ENCODE measurements at regions not wholly inside any gene's neighbourhood (a gene's known extent, or its start where the extent isn't known, plus 50 kb on each side); places are given as distances from the start of the nearest gene placed in this dataset.

DNA sequence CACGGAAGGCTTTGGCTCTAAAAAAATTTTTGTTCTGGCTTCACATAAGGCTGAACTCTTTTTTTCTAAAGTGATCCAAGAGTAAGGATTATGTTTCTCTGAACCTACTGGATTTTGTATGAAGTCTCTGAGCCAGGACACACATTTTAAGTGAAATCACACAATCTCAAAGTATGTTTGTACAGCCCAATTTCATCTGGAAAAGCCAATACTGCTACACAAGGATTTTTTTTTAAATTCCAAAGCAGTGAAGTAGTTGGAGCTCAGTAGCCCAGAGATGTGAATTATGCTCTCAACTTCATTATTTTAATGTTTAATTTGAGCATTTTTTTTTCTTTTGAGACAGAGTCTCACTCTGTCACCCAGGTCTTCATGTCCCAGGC, 243.9 kb downstream of the FAM43A start:
- FAIRE-seq (no peak), DNase-seq (ENCODE audit: insufficient read length) (no peak)
- TF ChIP-seq POLR2AphosphoS5 (IDR thresholded peaks at IDR 0.05; ENCODE audit: low read depth, low read length) (no peak), POLR2A (IDR thresholded peaks at IDR 0.05; ENCODE audit: low read depth, low read length) (no peak), TAF1 (IDR thresholded peaks at IDR 0.05; ENCODE audit: borderline replicate concordance, low read depth, low read length) (no peak)

DNA sequence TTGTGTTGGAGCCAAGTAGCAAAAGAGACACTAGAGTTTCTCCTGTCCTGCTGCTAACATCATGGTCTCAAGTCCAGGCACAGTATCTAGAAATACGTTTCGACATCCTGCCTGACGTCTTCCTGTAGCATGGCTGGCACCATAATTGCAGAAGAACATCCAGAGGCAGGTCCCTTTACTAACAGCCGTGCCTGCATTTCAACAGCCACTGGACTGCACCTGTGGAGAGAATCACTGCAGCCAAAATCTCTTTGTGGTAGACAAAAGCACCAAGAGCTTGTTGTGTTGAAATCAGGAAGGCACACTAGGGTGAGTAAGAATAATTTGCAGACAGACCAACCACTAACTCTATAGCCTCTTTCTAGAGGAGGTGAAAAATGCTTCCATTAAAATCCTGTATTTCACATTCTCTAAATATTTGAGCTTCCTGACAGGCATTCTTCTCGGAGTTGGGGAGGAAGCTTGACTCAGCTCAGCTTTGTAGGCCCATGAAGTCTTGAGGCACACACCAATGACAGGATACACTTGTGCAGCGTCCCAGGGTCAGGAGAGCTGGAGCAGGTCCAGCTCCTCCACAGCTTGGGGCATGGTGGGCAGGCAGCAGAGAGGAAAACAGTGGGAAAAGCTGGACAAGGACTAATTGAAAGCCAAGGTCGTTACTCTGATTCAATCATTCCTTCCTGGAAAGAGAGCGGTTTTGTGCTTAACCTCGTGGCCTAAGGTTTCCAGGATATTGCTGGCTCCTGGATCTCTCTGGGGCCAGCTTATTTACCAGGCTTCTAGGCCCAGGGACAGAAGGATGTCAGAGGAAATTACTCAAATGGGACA, 244.9 kb downstream of the FAM43A start:
- FAIRE-seq = no peak
- no peak for TF ChIP-seq TAF1 (IDR thresholded peaks at IDR 0.05; ENCODE audit: borderline replicate concordance, low read depth, low read length)
- TF ChIP-seq POLR2A (IDR thresholded peaks at IDR 0.05; ENCODE audit: low read depth, low read length) = no peak
- no peak for TF ChIP-seq POLR2AphosphoS5 (IDR thresholded peaks at IDR 0.05; ENCODE audit: low read depth, low read length)
- DNase-seq (ENCODE audit: insufficient read length) = no peak

DNA sequence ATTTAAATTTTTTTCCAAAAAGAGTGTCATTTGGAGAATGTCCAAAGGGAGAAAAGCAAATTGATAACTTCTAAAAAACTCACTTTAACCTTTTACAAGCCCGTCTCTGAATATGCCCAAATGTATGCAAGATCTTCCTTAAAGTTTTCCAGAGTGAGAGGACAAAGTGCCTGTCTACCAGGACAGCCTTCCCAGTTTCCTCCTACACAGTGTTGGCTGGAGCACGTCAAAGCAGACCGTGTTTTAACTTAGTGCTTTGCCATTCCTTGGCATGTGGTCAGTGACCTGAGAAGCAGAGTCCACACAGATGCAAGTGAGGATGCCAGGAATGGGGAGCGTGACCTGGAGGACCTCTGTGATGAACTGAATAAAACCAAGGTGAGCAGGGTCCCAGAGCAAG, 245.7 kb downstream of the FAM43A start:
- no peak for TF ChIP-seq POLR2A (IDR thresholded peaks at IDR 0.05; ENCODE audit: low read depth, low read length)
- no peak for TF ChIP-seq POLR2AphosphoS5 (IDR thresholded peaks at IDR 0.05; ENCODE audit: low read depth, low read length)
- no peak for TF ChIP-seq TAF1 (IDR thresholded peaks at IDR 0.05; ENCODE audit: borderline replicate concordance, low read depth, low read length)
- no peak for FAIRE-seq
- DNase-seq (ENCODE audit: insufficient read length) = no peak

DNA sequence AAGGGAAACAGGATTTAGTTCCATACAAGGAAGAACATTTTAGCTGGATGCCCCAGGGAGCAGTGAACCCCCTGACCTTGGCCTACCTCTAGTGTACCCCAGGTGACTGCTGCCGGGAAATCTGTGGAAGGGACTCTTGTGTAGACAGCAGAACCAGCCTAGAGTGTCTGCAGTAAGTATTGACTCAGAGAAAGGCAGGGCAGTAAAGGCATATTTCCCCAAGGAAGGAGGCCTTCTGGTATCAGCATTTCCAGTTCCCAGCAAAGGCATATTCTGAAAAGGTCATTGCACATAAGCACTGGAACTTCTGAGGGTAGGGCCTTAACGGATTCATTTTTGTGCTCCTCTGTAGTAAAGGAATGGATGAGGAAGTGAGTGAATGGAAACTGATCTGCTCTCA, 246.2 kb downstream of the FAM43A start:
- FAIRE-seq (no peak), DNase-seq (ENCODE audit: insufficient read length) (no peak)
- TF ChIP-seq POLR2A (IDR thresholded peaks at IDR 0.05; ENCODE audit: low read depth, low read length) = no peak
- TF ChIP-seq POLR2AphosphoS5 (IDR thresholded peaks at IDR 0.05; ENCODE audit: low read depth, low read length) = no peak
- no peak for TF ChIP-seq TAF1 (IDR thresholded peaks at IDR 0.05; ENCODE audit: borderline replicate concordance, low read depth, low read length)

DNA sequence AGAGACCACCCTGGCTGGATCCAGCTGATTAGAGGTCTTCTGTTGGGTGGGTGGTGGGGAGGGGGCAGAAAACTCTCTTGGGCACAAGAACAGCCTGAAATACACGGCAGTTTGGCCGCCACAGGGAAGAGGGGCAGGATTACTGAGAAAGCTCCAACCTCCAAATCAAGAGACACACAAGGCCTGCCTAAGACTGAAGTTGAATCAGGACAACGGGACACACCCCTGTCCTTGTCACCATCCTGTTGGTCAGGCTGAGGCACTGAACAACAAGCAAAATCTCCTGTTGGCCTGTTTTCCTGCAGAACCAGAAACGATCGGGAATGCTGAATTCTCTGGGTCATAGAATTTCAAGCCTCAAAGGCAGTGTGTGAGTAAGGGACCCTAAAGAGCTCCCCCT, 247.8 kb downstream of the FAM43A start:
- DNase-seq (ENCODE audit: insufficient read length) (no peak), FAIRE-seq (no peak)
- TF ChIP-seq POLR2AphosphoS5 (IDR thresholded peaks at IDR 0.05; ENCODE audit: low read depth, low read length) (no peak), TAF1 (IDR thresholded peaks at IDR 0.05; ENCODE audit: borderline replicate concordance, low read depth, low read length) (no peak), POLR2A (IDR thresholded peaks at IDR 0.05; ENCODE audit: low read depth, low read length) (no peak)

DNA sequence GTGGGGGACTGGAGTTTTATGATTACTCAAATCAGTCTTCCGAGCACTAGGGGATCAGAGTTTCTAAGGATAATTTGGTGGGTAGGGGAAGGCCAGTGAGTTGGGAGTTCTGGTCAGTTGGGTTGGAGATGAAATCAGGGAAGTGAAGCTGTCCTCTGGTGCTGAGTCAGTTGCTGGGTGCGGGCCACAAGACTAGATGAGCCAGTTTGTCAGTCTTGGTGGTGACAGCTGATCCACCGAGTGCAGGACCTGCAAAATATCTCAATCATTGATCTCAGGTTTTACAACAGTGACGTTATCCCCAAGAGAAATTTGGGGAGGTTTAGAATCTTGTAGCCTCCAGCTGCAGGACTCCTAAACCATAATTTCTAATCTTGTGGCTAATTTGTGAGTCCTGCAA, 249.4 kb downstream of the FAM43A start:
- no peak for TF ChIP-seq POLR2AphosphoS5 (IDR thresholded peaks at IDR 0.05; ENCODE audit: low read depth, low read length)
- TF ChIP-seq TAF1 (IDR thresholded peaks at IDR 0.05; ENCODE audit: borderline replicate concordance, low read depth, low read length) = no peak
- TF ChIP-seq POLR2A (IDR thresholded peaks at IDR 0.05; ENCODE audit: low read depth, low read length) = no peak
- FAIRE-seq = no peak
- DNase-seq (ENCODE audit: insufficient read length) = no peak

DNA sequence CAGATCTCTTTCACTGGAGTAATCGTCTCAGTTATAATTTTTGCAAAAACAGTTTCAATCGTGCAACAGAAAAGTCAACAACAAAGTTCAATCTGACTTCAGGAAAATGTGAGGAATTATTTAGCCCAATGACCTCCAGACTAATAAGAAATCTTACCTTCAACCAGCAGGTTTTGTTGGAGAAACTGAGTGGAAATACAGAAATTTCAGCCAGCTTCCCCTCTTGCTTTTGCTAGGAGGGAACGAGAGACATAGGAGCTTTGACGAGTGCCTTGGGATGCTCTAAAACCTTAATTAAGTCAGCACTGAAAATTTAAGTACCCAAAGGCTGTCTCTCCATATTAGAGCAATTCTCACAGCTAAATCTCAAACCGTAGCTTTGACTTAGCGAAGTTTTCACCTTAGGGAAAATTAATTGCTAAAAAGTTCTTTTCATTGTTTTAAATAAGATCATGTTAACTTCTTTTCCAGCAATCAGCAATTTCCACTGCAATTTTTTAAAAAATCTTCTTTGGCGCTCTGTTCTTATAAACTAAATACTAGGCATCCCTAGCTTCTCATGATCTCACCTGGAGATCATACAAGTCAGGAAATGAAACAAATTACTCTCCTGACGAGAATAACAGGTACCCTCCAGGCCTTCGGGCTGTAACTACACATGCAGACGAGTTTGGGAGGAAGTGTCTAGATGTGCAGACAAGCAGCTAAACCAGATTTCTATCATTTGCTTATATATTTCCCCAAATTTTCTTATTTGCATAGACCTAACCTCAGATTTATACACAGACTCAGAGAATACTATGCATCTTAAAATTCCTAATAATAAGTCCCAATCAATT, 250.2 kb downstream of the FAM43A start:
- DNase-seq (ENCODE audit: insufficient read length) = no peak
- no peak for FAIRE-seq
- TF ChIP-seq TAF1 (IDR thresholded peaks at IDR 0.05; ENCODE audit: borderline replicate concordance, low read depth, low read length) = no peak

DNA sequence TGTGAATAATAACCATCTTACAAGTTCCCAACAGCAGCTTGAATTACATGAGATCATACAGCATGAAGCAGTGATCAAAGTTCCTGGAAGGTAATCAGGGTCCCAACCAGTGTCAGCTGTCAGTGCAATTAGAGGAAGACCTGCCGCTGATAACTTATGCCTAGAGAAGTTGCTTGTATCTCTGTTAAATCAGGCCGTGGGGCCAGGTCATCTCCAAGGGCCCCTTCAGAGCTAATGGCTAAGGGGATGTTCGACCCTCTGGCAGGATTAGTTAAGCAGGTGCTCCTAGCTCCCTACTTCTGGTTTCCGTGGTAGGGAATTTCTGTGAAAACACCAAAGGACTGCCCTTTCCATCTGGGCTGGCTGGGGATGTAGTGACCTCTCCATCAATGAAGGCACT, 251.0 kb downstream of the FAM43A start:
- FAIRE-seq (no peak), DNase-seq (ENCODE audit: insufficient read length) (no peak)
- TF ChIP-seq POLR2A (IDR thresholded peaks at IDR 0.05; ENCODE audit: low read depth, low read length) (no peak), TAF1 (IDR thresholded peaks at IDR 0.05; ENCODE audit: borderline replicate concordance, low read depth, low read length) (no peak), POLR2AphosphoS5 (IDR thresholded peaks at IDR 0.05; ENCODE audit: low read depth, low read length) (no peak)

DNA sequence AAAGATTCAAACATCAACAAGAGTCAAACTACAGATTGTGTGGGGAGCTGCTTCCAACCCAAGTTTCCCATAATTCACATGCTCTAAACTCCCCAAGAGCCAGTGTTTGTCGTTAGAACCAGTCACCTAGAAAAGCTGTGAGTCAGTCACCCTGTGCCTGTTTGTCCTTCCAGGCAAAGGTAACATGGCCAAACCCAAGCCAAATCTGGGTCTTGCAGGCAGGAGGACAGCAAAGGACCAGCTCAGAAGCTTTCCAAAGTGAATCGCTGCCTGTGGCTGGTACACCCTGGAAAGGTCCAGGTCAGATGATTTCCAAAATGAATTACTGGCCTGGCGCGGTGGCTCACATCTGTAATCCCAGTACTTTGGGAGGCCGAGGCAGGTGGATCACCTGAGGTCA, 251.5 kb downstream of the FAM43A start:
- DNase-seq (ENCODE audit: insufficient read length) (no peak), FAIRE-seq (no peak)
- no peak for TF ChIP-seq POLR2AphosphoS5 (IDR thresholded peaks at IDR 0.05; ENCODE audit: low read depth, low read length)
- TF ChIP-seq TAF1 (IDR thresholded peaks at IDR 0.05; ENCODE audit: borderline replicate concordance, low read depth, low read length) = no peak
- no peak for TF ChIP-seq POLR2A (IDR thresholded peaks at IDR 0.05; ENCODE audit: low read depth, low read length)

DNA sequence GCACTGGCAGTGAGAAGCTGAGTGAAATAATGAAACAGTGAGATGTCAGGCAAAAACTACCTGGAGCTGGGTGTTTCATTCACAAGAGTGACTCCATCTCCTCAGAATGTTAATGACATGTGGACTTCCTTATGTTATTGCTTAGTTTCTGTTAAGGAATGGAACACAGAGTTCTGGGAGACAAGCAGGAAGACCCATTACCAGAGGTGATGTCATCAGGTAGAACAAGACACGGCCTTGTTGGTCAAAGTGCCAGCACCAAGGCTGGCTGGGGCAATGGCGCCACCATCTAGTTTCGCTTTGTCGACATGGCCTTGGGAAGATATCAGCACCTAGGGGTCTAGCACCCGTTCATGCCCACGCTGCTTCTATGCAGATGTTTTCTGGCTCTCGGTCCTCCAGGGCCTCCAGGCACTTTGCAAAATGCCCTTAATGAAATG, 252.2 kb downstream of the FAM43A start:
- FAIRE-seq (no peak), DNase-seq (ENCODE audit: insufficient read length) (no peak)
- TF ChIP-seq POLR2AphosphoS5 (IDR thresholded peaks at IDR 0.05; ENCODE audit: low read depth, low read length) = no peak
- TF ChIP-seq POLR2A (IDR thresholded peaks at IDR 0.05; ENCODE audit: low read depth, low read length) = no peak
- TF ChIP-seq TAF1 (IDR thresholded peaks at IDR 0.05; ENCODE audit: borderline replicate concordance, low read depth, low read length) = no peak

DNA sequence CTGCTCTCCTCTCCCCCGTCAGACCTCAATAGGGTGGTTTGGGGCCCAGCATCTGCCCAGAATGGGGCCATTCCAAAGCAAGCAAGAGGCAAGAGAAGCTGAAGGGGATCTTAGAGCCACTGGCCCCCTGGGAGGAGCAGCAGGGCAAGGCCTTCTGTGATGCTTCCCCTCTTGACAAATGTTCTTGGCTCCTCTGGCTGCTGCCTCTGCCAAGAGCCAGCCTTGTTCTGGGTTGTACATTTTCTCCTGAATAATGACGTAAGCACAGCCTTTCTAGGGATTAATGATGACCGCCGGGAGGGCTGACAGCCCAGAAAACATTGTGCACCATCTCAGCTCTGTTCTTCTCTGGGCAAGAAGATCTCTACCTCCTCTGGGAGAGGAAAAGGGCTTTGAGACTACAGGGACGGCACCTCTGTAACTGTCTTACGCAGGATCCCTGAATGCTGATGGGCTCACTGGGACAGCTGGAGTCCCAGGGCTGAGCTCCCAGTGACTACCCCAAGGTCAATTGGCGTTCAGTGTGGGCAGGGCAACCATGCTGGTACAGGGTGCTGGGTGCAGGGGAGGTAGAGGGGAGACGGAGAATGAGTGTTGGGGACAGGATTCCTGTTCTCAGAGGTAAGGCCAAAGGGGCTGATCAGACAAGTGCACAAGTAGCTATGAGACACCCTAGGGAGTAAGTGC, 253.3 kb downstream of the FAM43A start:
- DNase-seq (ENCODE audit: insufficient read length) = no peak

More for the DNA sequence above, 253.3 kb downstream of the FAM43A start:
- FAIRE-seq = no peak
- TF ChIP-seq TAF1 (IDR thresholded peaks at IDR 0.05; ENCODE audit: borderline replicate concordance, low read depth, low read length) (no peak), POLR2A (IDR thresholded peaks at IDR 0.05; ENCODE audit: low read depth, low read length) (no peak)
